Naive thymus-derived CD4-positive, alpha-beta T cell (primary cell): ENCODE measurements at regions not wholly inside any gene's neighbourhood (a gene's known extent, or its start where the extent isn't known, plus 50 kb on each side); places are given as distances from the start of the nearest gene placed in this dataset.
A peak's percentile ranks its signal among the peaks of the same experiment; 100 is the strongest.

Experiments
- ATAC-seq: fragments of 150-1000 bp; cut with Tn5 transposase; 2 replicates; pipeline ENCODE4 v1.10.0; 2021; ENCODE audit warnings: mild to moderate bottlenecking, moderate library complexity
- CTCF ChIA-PET: fragments of 350-600 bp; sonication (Branson Sonifier 250); formaldehyde crosslinking; loops from one replicate; lab custom pipeline; 2021; ENCODE audit warnings: antibody characterized with exemption; lab: Charles Lee
- POLR2A ChIA-PET: fragments of 350-600 bp; sonication (Branson Sonifier 250); formaldehyde crosslinking; loops from one replicate; lab custom pipeline; 2021; ENCODE audit warnings: antibody characterized with exemption, inconsistent platforms; lab: Charles Lee
- DNase-seq, 9 donors: peaks; one replicate each; pipeline versions ENCODE4 v3.0.0 to v3.0.0-alpha.2; 2020 to 2022; ENCODE audit warnings: mixed read lengths in 1 of 9
- H3K27ac ChIP-seq: one replicate; pipeline ENCODE4 v1.7.0; 2013; ENCODE audit warnings: mild to moderate bottlenecking, low read depth, low read length, moderate library complexity
- H3K27me3 ChIP-seq, 2 donors: one replicate each; pipeline ENCODE4 v1.7.0; 2013; ENCODE audit warnings: low read length in 2 of 2, mild to moderate bottlenecking in 2 of 2, moderate library complexity in 2 of 2; ENCODE audit not compliant: control insufficient read depth in 2 of 2, insufficient read depth in 2 of 2
- H3K36me3 ChIP-seq, 3 experiments: 1 replicate in 2 of 3; 2 replicates in 1 of 3; pipeline ENCODE4 v1.7.0; 2013; ENCODE audit warnings: low read length in 3 of 3, mild to moderate bottlenecking in 3 of 3, moderate library complexity in 1 of 3; ENCODE audit not compliant: insufficient read depth in 3 of 3, control insufficient read depth in 2 of 3
- H3K4me1 ChIP-seq, 2 donors: one replicate each; pipeline ENCODE4 v1.7.0; 2013; ENCODE audit warnings: low read length in 2 of 2, mild to moderate bottlenecking in 2 of 2, moderate library complexity in 1 of 2; ENCODE audit not compliant: control insufficient read depth in 2 of 2, insufficient read depth in 2 of 2
- H3K4me3 ChIP-seq: 2 replicates; pipeline ENCODE4 v1.7.0; 2013; ENCODE audit warnings: mild to moderate bottlenecking, low read length
- H3K9me3 ChIP-seq, 3 experiments: 1 replicate in 2 of 3; 2 replicates in 1 of 3; pipeline ENCODE4 v1.7.0; 2013; ENCODE audit warnings: low read length in 3 of 3; ENCODE audit not compliant: control insufficient read depth in 2 of 3
- H3K27ac Mint-ChIP-seq, 9 donors: one replicate each; pipeline ENCODE4 v1.8.0; 2020 to 2022; ENCODE audit warnings: mixed read lengths in 9 of 9, mild to moderate bottlenecking in 8 of 9, moderate library complexity in 5 of 9, inconsistent platforms in 2 of 9
- H3K27me3 Mint-ChIP-seq, 5 donors: one replicate each; pipeline ENCODE4 v1.8.0; 2021 to 2022; ENCODE audit warnings: mixed read lengths in 5 of 5, mild to moderate bottlenecking in 1 of 5
- H3K36me3 Mint-ChIP-seq, 5 donors: one replicate each; pipeline ENCODE4 v1.8.0; 2020 to 2022; ENCODE audit warnings: mixed read lengths in 5 of 5, mild to moderate bottlenecking in 3 of 5, inconsistent platforms in 1 of 5
- H3K4me1 Mint-ChIP-seq, 7 donors: one replicate each; pipeline ENCODE4 v1.8.0; 2020 to 2022; ENCODE audit warnings: mixed read lengths in 7 of 7, mild to moderate bottlenecking in 3 of 7, inconsistent platforms in 1 of 7
- H3K4me3 Mint-ChIP-seq, 10 donors: one replicate each; pipeline ENCODE4 v1.8.0; 2020 to 2022; ENCODE audit warnings: mild to moderate bottlenecking in 10 of 10, mixed read lengths in 10 of 10, moderate library complexity in 6 of 10, inconsistent platforms in 2 of 10
- H3K9me3 Mint-ChIP-seq, 11 donors: one replicate each; pipeline ENCODE4 v1.8.0; 2020 to 2022; ENCODE audit warnings: mixed read lengths in 11 of 11, mild to moderate bottlenecking in 4 of 11, inconsistent platforms in 1 of 11, moderate library complexity in 1 of 11
- intact Hi-C, 2 donors: fragments of 100-400 bp; cut with micrococcal nuclease; formaldehyde crosslinking; loops; one replicate each; pipeline ENCODE4 v1.15.1; 2023

- Histone ChIP-seq H3K4me3 (no peak overlapping the region), H3K9me3 (no peaks in the 10 kb centered on the region), H3K4me1 (no peaks in the 10 kb centered on the region), H3K36me3 (no peaks in the 10 kb centered on the region), H3K27ac (no peak overlapping the region), H3K27me3 (no peaks in the 10 kb centered on the region)
- H3K4me1 Mint-ChIP-seq, result peaks cover 0 to 3% (median 0%) of the 10 kb centered on the region in 7 donors
- ChIA-PET CTCF (no interaction called here), POLR2A (no interaction called here)
- H3K4me3 Mint-ChIP-seq, result no peak overlapping the region
- ATAC-seq, result no peak
- no peaks in the 10 kb centered on the region for H3K36me3 Mint-ChIP-seq
- intact Hi-C loops, result no loop called here
- peaks cover 0 to 11% (median 0%) of the 10 kb centered on the region in 5 donors for H3K27me3 Mint-ChIP-seq
- no peak overlapping the region for H3K27ac Mint-ChIP-seq
- DNase-seq, result no peak
- no peaks in the 10 kb centered on the region for H3K9me3 Mint-ChIP-seq
These were observed 77.4 kb upstream of the NPAS2 start for GRCh38 chr2:100742277-100743254.

GRCh38 chr2:100743741-100744140, 76.2 kb upstream of the NPAS2 start:
- H3K9me3 Mint-ChIP-seq, result no peaks in the 10 kb centered on the region
- no peaks in the 10 kb centered on the region for H3K4me1 ChIP-seq
- H3K27me3 Mint-ChIP-seq, result peaks cover 0 to 13% (median 0%) of the 10 kb centered on the region in 5 donors
- ATAC-seq (no peak), DNase-seq (no peak)
- intact Hi-C loops, result no loop called here
- H3K36me3 Mint-ChIP-seq, result no peaks in the 10 kb centered on the region
- H3K27ac ChIP-seq, result no peak overlapping the region
- no peak overlapping the region for H3K4me3 ChIP-seq
- peaks cover 3 to 7% (median 5%) of the 10 kb centered on the region in 7 donors for H3K4me1 Mint-ChIP-seq
- CTCF ChIA-PET, result no interaction called here
- no peaks in the 10 kb centered on the region for H3K9me3 ChIP-seq
- no peak overlapping the region for H3K4me3 Mint-ChIP-seq
- no peaks in the 10 kb centered on the region for H3K36me3 ChIP-seq
- H3K27ac Mint-ChIP-seq, result no peak overlapping the region
- H3K27me3 ChIP-seq, result peaks cover 0 to 5% of the 10 kb centered on the region in 2 donors
- POLR2A ChIA-PET, result no interaction called here

DNA sequence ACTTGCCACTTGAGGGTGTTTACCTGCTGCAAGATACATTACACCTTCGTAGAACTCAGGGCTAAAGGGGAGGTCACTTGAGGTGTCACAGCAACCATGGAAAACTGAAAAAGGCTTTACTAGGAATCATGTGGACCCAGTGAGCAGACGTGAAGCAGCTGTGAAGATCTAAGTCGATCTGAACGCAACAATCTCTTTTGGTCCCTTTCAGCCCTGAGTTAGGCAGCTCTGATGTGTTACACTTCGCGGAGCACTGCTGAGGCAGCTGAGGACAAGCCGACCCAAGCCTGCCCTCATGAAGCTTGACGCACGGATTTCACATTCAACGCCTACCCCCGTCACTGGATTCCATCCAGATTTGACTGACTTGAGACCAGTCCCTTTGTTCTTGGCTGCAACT, 75.8 kb upstream of the NPAS2 start:
- no peak overlapping the region for H3K4me3 Mint-ChIP-seq
- Histone ChIP-seq H3K4me1 (no peaks in the 10 kb centered on the region), H3K27ac (no peak overlapping the region), H3K9me3 (no peaks in the 10 kb centered on the region), H3K36me3 (no peaks in the 10 kb centered on the region), H3K27me3 (peaks cover 0 to 5% of the 10 kb centered on the region in 2 donors), H3K4me3 (no peak overlapping the region)
- H3K27ac Mint-ChIP-seq, result no peak overlapping the region
- ATAC-seq (no peak), DNase-seq (no peak)
- H3K36me3 Mint-ChIP-seq, result no peaks in the 10 kb centered on the region
- intact Hi-C loops, result no loop called here
- no peaks in the 10 kb centered on the region for H3K9me3 Mint-ChIP-seq
- peaks cover 3 to 7% (median 5%) of the 10 kb centered on the region in 7 donors for H3K4me1 Mint-ChIP-seq
- CTCF ChIA-PET, result no interaction called here
- POLR2A ChIA-PET, result no interaction called here
- peaks cover 0 to 12% (median 0%) of the 10 kb centered on the region in 5 donors for H3K27me3 Mint-ChIP-seq

GRCh38 chr2:100744589-100744988, 75.3 kb upstream of the NPAS2 start:
- intact Hi-C loops, result no loop called here
- no peak for ATAC-seq
- CTCF ChIA-PET, result no interaction called here
- no peak overlapping the region for H3K4me3 Mint-ChIP-seq
- H3K4me1 Mint-ChIP-seq, result peaks cover 3 to 7% (median 5%) of the 10 kb centered on the region in 7 donors
- Histone ChIP-seq H3K36me3 (no peaks in the 10 kb centered on the region), H3K9me3 (no peaks in the 10 kb centered on the region), H3K27ac (no peak overlapping the region), H3K4me1 (no peaks in the 10 kb centered on the region), H3K27me3 (peaks cover 0 to 5% of the 10 kb centered on the region in 2 donors), H3K4me3 (no peak overlapping the region)
- H3K27ac Mint-ChIP-seq, result peak overlapping the region in 1 of 9 donors; percentile 2
- H3K36me3 Mint-ChIP-seq, result peaks cover 0 to under 1% (median 0%) of the 10 kb centered on the region in 5 donors
- POLR2A ChIA-PET, result no interaction called here
- peaks cover 0 to 2% (median 0%) of the 10 kb centered on the region in 11 donors for H3K9me3 Mint-ChIP-seq
- no peak for DNase-seq
- peaks cover 0 to 12% (median 0%) of the 10 kb centered on the region in 5 donors for H3K27me3 Mint-ChIP-seq

GRCh38 chr2:100745604-100746003, 74.3 kb upstream of the NPAS2 start:
- no peaks in the 10 kb centered on the region for H3K4me1 ChIP-seq
- peaks cover 0 to 5% of the 10 kb centered on the region in 2 donors for H3K27me3 ChIP-seq
- intact Hi-C loops, result no loop called here
- H3K36me3 Mint-ChIP-seq, result peaks cover 0 to 5% (median 0%) of the 10 kb centered on the region in 5 donors
- peaks cover 0 to 9% (median 2%) of the 10 kb centered on the region in 11 donors for H3K9me3 Mint-ChIP-seq
- peaks cover 3 to 7% (median 5%) of the 10 kb centered on the region in 7 donors for H3K4me1 Mint-ChIP-seq
- H3K27ac Mint-ChIP-seq, result no peak overlapping the region
- no peak overlapping the region for H3K4me3 Mint-ChIP-seq
- DNase-seq (no peak), ATAC-seq (no peak)
- CTCF ChIA-PET, result no interaction called here
- no peaks in the 10 kb centered on the region for H3K36me3 ChIP-seq
- no peak overlapping the region for H3K27ac ChIP-seq
- H3K4me3 ChIP-seq, result no peak overlapping the region
- POLR2A ChIA-PET, result interaction anchor here (0.6 kb wide), 1 partner anchor 147 kb away, joined by 3 read pairs; no protein-coding TSS in a partner anchor
- peaks cover 0 to 14% (median 0%) of the 10 kb centered on the region in 5 donors for H3K27me3 Mint-ChIP-seq
- H3K9me3 ChIP-seq, result no peaks in the 10 kb centered on the region

- Mint-ChIP-seq H3K4me1 (peaks cover 0 to 13% (median 7%) of the 10 kb centered on the region in 7 donors), H3K4me3 (no peak overlapping the region)
- POLR2A ChIA-PET, result no interaction called here
These were observed 72.4 kb upstream of the NPAS2 start for GRCh38 chr2:100747551-100747950.

More at GRCh38 chr2:100747551-100747950, 72.4 kb upstream of the NPAS2 start:
- no peak for DNase-seq
- Histone ChIP-seq H3K4me3 (no peak overlapping the region), H3K27ac (no peak overlapping the region), H3K4me1 (no peaks in the 10 kb centered on the region), H3K9me3 (no peaks in the 10 kb centered on the region), H3K27me3 (peaks cover 0 to 5% of the 10 kb centered on the region in 2 donors), H3K36me3 (no peaks in the 10 kb centered on the region)
- Mint-ChIP-seq H3K9me3 (peaks cover 0 to 10% (median 2%) of the 10 kb centered on the region in 11 donors), H3K36me3 (peaks cover 0 to 5% (median 0%) of the 10 kb centered on the region in 5 donors), H3K27me3 (peaks cover 0 to 21% (median 3%) of the 10 kb centered on the region in 5 donors), H3K27ac (no peak overlapping the region)
- CTCF ChIA-PET, result no interaction called here
- intact Hi-C loops, result no loop called here
- no peak for ATAC-seq
